ENCODE measurements at regions not wholly inside any gene's neighbourhood (a gene's known extent, or its start where the extent isn't known, plus 50 kb on each side); places are given as distances from the start of the nearest gene placed in this dataset.

GRCh38 chr1:170375082-170375723, 156.8 kb upstream of the GORAB start:
- ChIA-PET CTCF (ENCODE audit: low intra/inter-chr PET ratio) (no interaction called here), POLR2A (no interaction called here)
- Histone ChIP-seq H3K27ac (ENCODE audit: extremely low read depth, low read depth, low read length) (no peak overlapping the region), H3K36me3 (ENCODE audit: control insufficient read depth, insufficient read depth, low read length) (no peaks in the 10 kb centered on the region), H3K27me3 (ENCODE audit: control insufficient read depth in 2 of 2, insufficient read depth in 2 of 2, low read length in 2 of 2) (no peaks in the 10 kb centered on the region), H2AFZ (ENCODE audit: low read depth, low read length) (no peak overlapping the region), H3K9me1 (ENCODE audit: control insufficient read depth, insufficient read depth, low read length) (no peaks in the 10 kb centered on the region), H3K9ac (ENCODE audit: insufficient read depth in 1 of 2, low read depth in 2 of 2, low read length in 2 of 2) (no peak overlapping the region), H3K79me2 (ENCODE audit: control insufficient read depth, insufficient read depth, low read length) (no peaks in the 10 kb centered on the region), H3K4me2 (ENCODE audit: insufficient read depth, low read length) (no peak overlapping the region), H3K4me1 (replicated peaks in 1 of 2; ENCODE audit: control insufficient read depth in 2 of 2, insufficient read depth in 2 of 2, low read length in 2 of 2) (no peaks in the 10 kb centered on the region), H3K9me3 (replicated peaks; ENCODE audit: control insufficient read depth, insufficient read depth, low read depth, low read length) (peaks cover 2% of the 10 kb centered on the region; the same call in 1 of the 2 replicates), H4K20me1 (replicated peaks; ENCODE audit: control insufficient read depth, insufficient read depth, low read length) (no peaks in the 10 kb centered on the region), H3K4me3 (no peak overlapping the region)
- intact Hi-C loops (cut with micrococcal nuclease) = no loop called here
- no peak for FAIRE-seq
- 0% methylated on average over 3 of the region's 3 CpGs for WGBS (ENCODE audit: insufficient coverage, low coverage, missing lambda C conversion rate)
- no peak for ATAC-seq
- no TSS peak for BruUV-seq (replicated peaks)
- TF ChIP-seq ZNF551 (CRISPR knock-in tag; IDR thresholded peaks at IDR 0.05) (no peak), RBM39 (optimal IDR thresholded peaks at IDR 0.05; ENCODE audit: low read depth, low read length) (no peak), ZBTB5 (IDR thresholded peaks at IDR 0.05) (no peak), ATF1 (CRISPR knock-in tag; IDR thresholded peaks at IDR 0.05) (no peak), ATF1 (tag; IDR thresholded peaks at IDR 0.05) (no peak), ARID4B (CRISPR knock-in tag; IDR thresholded peaks at IDR 0.05) (no peak), ZNF77 (CRISPR knock-in tag; IDR thresholded peaks at IDR 0.05) (no peak), TCF15 (CRISPR knock-in tag; IDR thresholded peaks at IDR 0.05) (no peak), OTX1 (CRISPR knock-in tag; IDR thresholded peaks at IDR 0.05) (no peak)
- DNase-seq (ENCODE audit: extremely low read depth in 1 of 4, low spot score in 3 of 4) = no peak
- in situ Hi-C loops (cut with MboI) = no loop called here
